Uterus (tissue), 3 donors: ENCODE measurements at regions not wholly inside any gene's neighbourhood (a gene's known extent, or its start where the extent isn't known, plus 50 kb on each side); places are given as distances from the start of the nearest gene placed in this dataset.

Source experiments
- DNase-seq, 2 donors: peaks; one replicate each; pipeline ENCODE4 v3.0.0-alpha.2; 2019 to 2020
- H3K27ac ChIP-seq, 2 donors: fragments of 200-600 bp; sonication (generic); 1 replicate in 1 of 2; 2 replicates in 1 of 2; pipeline ENCODE4 v1.5.1; 2016 to 2018
- H3K27me3 ChIP-seq, 2 donors: fragments of 200-600 bp; sonication (generic); one replicate each; pipeline ENCODE4 v1.5.1; 2018 to 2019; ENCODE audit warnings: control low read depth in 1 of 2
- H3K36me3 ChIP-seq, 2 donors: fragments of 200-600 bp; sonication (generic); one replicate each; pipeline ENCODE4 v1.5.1; 2019; ENCODE audit warnings: control low read depth in 1 of 2
- H3K4me1 ChIP-seq, 2 donors: fragments of 200-600 bp; sonication (generic); one replicate each; pipeline ENCODE4 v1.5.1; 2018 to 2019; ENCODE audit warnings: control low read depth in 1 of 2
- H3K4me3 ChIP-seq, 2 donors: fragments of 200-600 bp; sonication (generic); 1 replicate in 1 of 2; 2 replicates in 1 of 2; pipeline ENCODE4 v1.5.1; 2018 to 2019; ENCODE audit warnings: mild to moderate bottlenecking in 1 of 2
- H3K9me3 ChIP-seq, 2 donors: fragments of 200-600 bp; sonication (generic); one replicate each; pipeline ENCODE4 v1.5.1; 2019; ENCODE audit warnings: control low read depth in 1 of 2
- CTCF ChIP-seq, 4 experiments: fragments of 200-600 bp in 2 of 4; fragments of 450-650 bp in 2 of 4; sonication (generic) in 2 of 4; IDR thresholded peaks; one replicate each; pipeline ENCODE4 v1.5.1; 2016 to 2019; ENCODE audit warnings: antibody characterized with exemption in 4 of 4, mild to moderate bottlenecking in 2 of 4, moderate library complexity in 1 of 4
- POLR2A ChIP-seq, 2 donors: fragments of 450-650 bp; IDR thresholded peaks; one replicate each; pipeline ENCODE4 v1.6.1; 2016; ENCODE audit warnings: antibody characterized with exemption in 2 of 2, mild to moderate bottlenecking in 1 of 2, moderate library complexity in 1 of 2
- intact Hi-C: fragments of 100-400 bp; cut with DNase I; formaldehyde crosslinking; loops from one replicate; pipeline ENCODE4 v1.15.1; 2023; ENCODE audit warnings: low total_unique reads
- donor health status: DM: yes; HTN: yes; CAD: no.

DNA sequence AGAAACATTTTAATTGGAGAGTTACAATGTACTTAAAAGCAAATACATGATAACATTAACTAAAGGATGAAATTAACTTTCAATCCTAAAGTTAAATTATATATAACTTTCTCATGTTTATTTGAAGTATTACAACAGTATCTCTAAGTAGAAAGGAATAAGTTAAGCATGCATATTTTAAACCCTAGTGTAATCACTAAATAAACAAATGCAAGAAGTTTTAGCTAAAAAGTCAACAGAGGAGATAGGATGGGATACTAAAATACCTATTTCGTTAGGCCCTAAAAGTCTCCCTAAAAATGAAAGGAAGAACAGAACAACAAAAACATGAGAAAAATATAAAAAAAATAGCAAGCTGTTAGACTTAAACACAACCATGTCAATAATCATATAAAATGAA lies 361.3 kb upstream of the THBS1 start:
- Histone ChIP-seq H3K36me3 (no peaks in the 10 kb centered on the region), H3K27me3 (no peaks in the 10 kb centered on the region), H3K27ac (no peak overlapping the region), H3K4me1 (no peaks in the 10 kb centered on the region), H3K4me3 (no peak overlapping the region), H3K9me3 (no peaks in the 10 kb centered on the region)
- DNase-seq: no peak
- TF ChIP-seq POLR2A (IDR thresholded peaks at IDR 0.05): no peak
- TF ChIP-seq CTCF (IDR thresholded peaks at IDR 0.05): no peak
- intact Hi-C loops: no loop called here

- Histone ChIP-seq H3K9me3 (no peaks in the 10 kb centered on the region), H3K27ac (no peak overlapping the region), H3K36me3 (no peaks in the 10 kb centered on the region), H3K4me1 (peaks cover 0 to 4% of the 10 kb centered on the region in 2 donors), H3K27me3 (no peaks in the 10 kb centered on the region), H3K4me3 (no peak overlapping the region)
- intact Hi-C loops: no loop called here
- no peak for TF ChIP-seq POLR2A (IDR thresholded peaks at IDR 0.05)
- TF ChIP-seq CTCF (IDR thresholded peaks at IDR 0.05): no peak
- no peak for DNase-seq
Measured at GRCh38 chr15:39226169-39226937, 354.5 kb upstream of the THBS1 start.

GRCh38 chr15:39227001-39227400 lies 353.9 kb upstream of the THBS1 start:
- Histone ChIP-seq H3K36me3 (no peaks in the 10 kb centered on the region), H3K4me3 (no peak overlapping the region), H3K27ac (no peak overlapping the region), H3K9me3 (no peaks in the 10 kb centered on the region), H3K27me3 (no peaks in the 10 kb centered on the region), H3K4me1 (peaks cover 0 to 4% of the 10 kb centered on the region in 2 donors)
- DNase-seq: no peak
- intact Hi-C loops: no loop called here
- TF ChIP-seq CTCF (IDR thresholded peaks at IDR 0.05): no peak
- no peak for TF ChIP-seq POLR2A (IDR thresholded peaks at IDR 0.05)

DNA sequence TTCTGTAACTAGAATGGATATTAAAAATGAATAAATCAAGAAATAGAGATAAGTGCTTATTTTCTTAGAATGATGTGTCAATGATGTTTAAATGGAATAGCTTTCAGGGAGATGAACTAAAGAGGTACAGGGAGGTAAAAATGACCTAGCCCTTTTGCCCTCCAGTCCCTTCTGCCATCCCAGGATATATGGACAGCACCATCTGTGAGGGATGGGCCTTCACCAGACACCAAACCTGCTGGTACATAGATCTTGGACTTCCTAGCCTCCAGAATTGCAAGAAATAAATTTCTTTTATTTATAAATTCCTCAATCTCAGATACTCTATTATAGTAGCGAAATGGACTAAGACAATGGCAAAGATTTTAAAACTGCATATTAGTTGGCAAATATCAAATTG lies 352.0 kb upstream of the THBS1 start:
- Histone ChIP-seq H3K4me3 (no peak overlapping the region), H3K27ac (no peak overlapping the region), H3K27me3 (no peaks in the 10 kb centered on the region), H3K4me1 (peaks cover 0 to 4% of the 10 kb centered on the region in 2 donors), H3K36me3 (no peaks in the 10 kb centered on the region), H3K9me3 (no peaks in the 10 kb centered on the region)
- intact Hi-C loops: no loop called here
- no peak for DNase-seq
- TF ChIP-seq CTCF (IDR thresholded peaks at IDR 0.05) (no peak), POLR2A (IDR thresholded peaks at IDR 0.05) (no peak)

DNA sequence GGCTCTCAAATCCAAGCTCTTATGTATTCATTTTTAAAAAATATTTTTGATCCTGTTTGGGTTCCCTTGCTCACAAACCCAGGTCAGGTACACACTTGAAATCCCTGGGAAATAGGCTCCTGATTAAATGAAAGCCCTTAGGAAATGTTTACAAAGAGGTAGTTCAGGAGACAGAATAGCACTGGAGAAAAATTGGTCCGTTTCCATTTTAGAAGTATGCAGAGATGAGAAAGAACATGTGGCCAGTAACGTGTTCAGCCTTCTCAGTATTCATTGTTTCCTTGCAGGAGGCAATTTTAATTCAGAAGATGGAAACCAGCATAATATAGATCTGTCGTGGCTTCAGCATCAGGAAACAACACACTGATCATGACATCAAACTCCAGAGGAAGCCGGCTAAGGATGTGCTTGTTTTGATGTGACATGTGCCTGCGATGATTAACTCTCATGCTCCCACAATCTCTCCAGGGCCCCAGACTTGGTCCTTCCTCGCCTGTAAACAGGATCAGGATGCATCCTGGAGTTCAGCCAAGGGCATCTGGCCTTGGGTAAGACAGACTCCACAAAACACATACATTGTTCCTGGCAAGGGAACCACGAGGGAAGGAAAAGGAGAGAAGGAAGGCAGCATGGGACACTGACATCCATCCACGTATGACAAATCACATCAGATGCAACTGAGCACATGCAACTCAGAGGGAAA lies 350.5 kb upstream of the THBS1 start:
- no peak for DNase-seq
- H3K27ac ChIP-seq: peak overlapping the region; percentile 26 to 40
- no peak for TF ChIP-seq POLR2A (IDR thresholded peaks at IDR 0.05)
- no peak for TF ChIP-seq CTCF (IDR thresholded peaks at IDR 0.05)

More for the DNA sequence above, 350.5 kb upstream of the THBS1 start:
- Histone ChIP-seq H3K27me3 (no peaks in the 10 kb centered on the region), H3K4me1 (peaks cover 0 to 4% of the 10 kb centered on the region in 2 donors), H3K9me3 (no peaks in the 10 kb centered on the region), H3K36me3 (no peaks in the 10 kb centered on the region), H3K4me3 (no peak overlapping the region)
- intact Hi-C loops: no loop called here
